ENCODE measurements at regions not wholly inside any gene's neighbourhood (a gene's known extent, or its start where the extent isn't known, plus 50 kb on each side); places are given as distances from the start of the nearest gene placed in this dataset.
A peak's percentile ranks its signal among the peaks of the same experiment; 100 is the strongest.
"Not testable (repeated sequence)": the region's sequence is repeated elsewhere in the genome, so short reads cannot be mapped to it uniquely, and the experiment has no call there.

- DNase-seq = no peak
- in situ Hi-C loops (cut with HindIII; ENCODE audit: low pct_ligation_motif_present, low pct_unique_long_range_greater_than_20kb, low sequenced_read_pairs) = no loop called here
These were observed 907.5 kb downstream of the CDH8 start for GRCh38 chr16:61128545-61129323.

GRCh38 chr16:61105544-61105943, 930.7 kb downstream of the CDH8 start:
- in situ Hi-C loops (cut with HindIII; ENCODE audit: low pct_ligation_motif_present, low pct_unique_long_range_greater_than_20kb, low sequenced_read_pairs) = no loop called here
- DNase-seq = no peak

GRCh38 chr16:61098505-61098904, 937.7 kb downstream of the CDH8 start:
- DNase-seq = no peak
- in situ Hi-C loops (cut with HindIII; ENCODE audit: low pct_ligation_motif_present, low pct_unique_long_range_greater_than_20kb, low sequenced_read_pairs) = no loop called here

- DNase-seq; in situ Hi-C loops (cut with HindIII; ENCODE audit: low pct_ligation_motif_present, low pct_unique_long_range_greater_than_20kb, low sequenced_read_pairs): not testable (repeated sequence)
These were observed 944.9 kb downstream of the CDH8 start for GRCh38 chr16:61091300-61091699.

- DNase-seq = no peak
- in situ Hi-C loops (cut with HindIII; ENCODE audit: low pct_ligation_motif_present, low pct_unique_long_range_greater_than_20kb, low sequenced_read_pairs) = no loop called here
These were observed 952.5 kb downstream of the CDH8 start for GRCh38 chr16:61083711-61084110.

GRCh38 chr16:61074324-61074723, 961.9 kb downstream of the CDH8 start:
- DNase-seq = no peak
- in situ Hi-C loops (cut with HindIII; ENCODE audit: low pct_ligation_motif_present, low pct_unique_long_range_greater_than_20kb, low sequenced_read_pairs) = no loop called here

GRCh38 chr16:61057635-61058034, 978.6 kb downstream of the CDH8 start:
- in situ Hi-C loops (cut with HindIII; ENCODE audit: low pct_ligation_motif_present, low pct_unique_long_range_greater_than_20kb, low sequenced_read_pairs) = no loop called here
- DNase-seq = no peak

GRCh38 chr16:61050547-61050946, 985.7 kb downstream of the CDH8 start:
- in situ Hi-C loops (cut with HindIII; ENCODE audit: low pct_ligation_motif_present, low pct_unique_long_range_greater_than_20kb, low sequenced_read_pairs) = no loop called here
- no peak for DNase-seq

- no peak for DNase-seq
- in situ Hi-C loops (cut with HindIII; ENCODE audit: low pct_ligation_motif_present, low pct_unique_long_range_greater_than_20kb, low sequenced_read_pairs) = no loop called here
These were observed 990.3 kb downstream of the CDH8 start for GRCh38 chr16:61045931-61046330.

GRCh38 chr16:61042737-61043136, 993.5 kb downstream of the CDH8 start:
- in situ Hi-C loops (cut with HindIII; ENCODE audit: low pct_ligation_motif_present, low pct_unique_long_range_greater_than_20kb, low sequenced_read_pairs) = no loop called here
- DNase-seq = peak; percentile 29

- in situ Hi-C loops (cut with HindIII; ENCODE audit: low pct_ligation_motif_present, low pct_unique_long_range_greater_than_20kb, low sequenced_read_pairs) = no loop called here
These were observed 1005.6 kb downstream of the CDH8 start for GRCh38 chr16:61030616-61031015.

GRCh38 chr16:61024180-61024900, 1011.9 kb downstream of the CDH8 start:
- no peak for DNase-seq
- in situ Hi-C loops (cut with HindIII; ENCODE audit: low pct_ligation_motif_present, low pct_unique_long_range_greater_than_20kb, low sequenced_read_pairs) = no loop called here

More at GRCh38 chr16:61030616-61031015, 1005.6 kb downstream of the CDH8 start:
- DNase-seq = no peak

GRCh38 chr16:61014869-61015268, 1021.4 kb downstream of the CDH8 start:
- in situ Hi-C loops (cut with HindIII; ENCODE audit: low pct_ligation_motif_present, low pct_unique_long_range_greater_than_20kb, low sequenced_read_pairs) = no loop called here
- DNase-seq = no peak

GRCh38 chr16:61007694-61008093, 1028.5 kb downstream of the CDH8 start:
- in situ Hi-C loops (cut with HindIII; ENCODE audit: low pct_ligation_motif_present, low pct_unique_long_range_greater_than_20kb, low sequenced_read_pairs) = no loop called here
- no peak for DNase-seq

GRCh38 chr16:61005952-61006351, 1030.3 kb downstream of the CDH8 start:
- no peak for DNase-seq
- in situ Hi-C loops (cut with HindIII; ENCODE audit: low pct_ligation_motif_present, low pct_unique_long_range_greater_than_20kb, low sequenced_read_pairs) = no loop called here

- in situ Hi-C loops (cut with HindIII; ENCODE audit: low pct_ligation_motif_present, low pct_unique_long_range_greater_than_20kb, low sequenced_read_pairs) = no loop called here
- no peak for DNase-seq
These were observed 1033.6 kb downstream of the CDH8 start for GRCh38 chr16:61002479-61003204.

- in situ Hi-C loops (cut with HindIII; ENCODE audit: low pct_ligation_motif_present, low pct_unique_long_range_greater_than_20kb, low sequenced_read_pairs) = no loop called here
- DNase-seq = no peak
These were observed 1044.4 kb downstream of the CDH8 start for GRCh38 chr16:60991886-60992285.

GRCh38 chr16:60989592-60989991, 1046.6 kb downstream of the CDH8 start:
- in situ Hi-C loops (cut with HindIII; ENCODE audit: low pct_ligation_motif_present, low pct_unique_long_range_greater_than_20kb, low sequenced_read_pairs) = no loop called here
- no peak for DNase-seq

GRCh38 chr16:60979119-60979518, 1057.1 kb downstream of the CDH8 start:
- in situ Hi-C loops (cut with HindIII; ENCODE audit: low pct_ligation_motif_present, low pct_unique_long_range_greater_than_20kb, low sequenced_read_pairs) = no loop called here
- no peak for DNase-seq
